ENCODE measurements at regions not wholly inside any gene's neighbourhood (a gene's known extent, or its start where the extent isn't known, plus 50 kb on each side); places are given as distances from the start of the nearest gene placed in this dataset.

GRCh38 chrX:121150217-121150616, 102.8 kb downstream of the GLUD2 start:
- Mint-ChIP-seq H3K36me3 (ENCODE audit: insufficient read depth, unreplicated experiment) (no peaks in the 10 kb centered on the region), H3K4me3 (ENCODE audit: low read depth, unreplicated experiment) (no peak overlapping the region), H3K9me3 (ENCODE audit: low read depth, unreplicated experiment) (peaks cover 2% of the 10 kb centered on the region), H3K27ac (ENCODE audit: unreplicated experiment) (no peak overlapping the region), H3K4me1 (ENCODE audit: low read depth, unreplicated experiment) (no peaks in the 10 kb centered on the region), H3K27me3 (ENCODE audit: unreplicated experiment) (no peaks in the 10 kb centered on the region)
- CTCF ChIA-PET, result no interaction called here
- intact Hi-C loops (cut with micrococcal nuclease; ENCODE audit: unreplicated experiment), result no loop called here
- no peak for TF ChIP-seq CTCF (IDR thresholded peaks at IDR 0.05; ENCODE audit: unreplicated experiment)
- DNase-seq, result no peak
- BruUV-seq (replicated peaks), result no TSS peak

- no peak overlapping the region for H3K27ac Mint-ChIP-seq (ENCODE audit: unreplicated experiment)
- H3K36me3 Mint-ChIP-seq (ENCODE audit: insufficient read depth, unreplicated experiment), result no peaks in the 10 kb centered on the region
- H3K9me3 Mint-ChIP-seq (ENCODE audit: low read depth, unreplicated experiment), result peaks cover 2% of the 10 kb centered on the region
- no peaks in the 10 kb centered on the region for H3K4me1 Mint-ChIP-seq (ENCODE audit: low read depth, unreplicated experiment)
- no peaks in the 10 kb centered on the region for H3K27me3 Mint-ChIP-seq (ENCODE audit: unreplicated experiment)
- DNase-seq, result no peak
- CTCF ChIA-PET, result no interaction called here
- H3K4me3 Mint-ChIP-seq (ENCODE audit: low read depth, unreplicated experiment), result no peak overlapping the region
- TF ChIP-seq CTCF (IDR thresholded peaks at IDR 0.05; ENCODE audit: unreplicated experiment), result no peak
- no TSS peak for BruUV-seq (replicated peaks)
- intact Hi-C loops (cut with micrococcal nuclease; ENCODE audit: unreplicated experiment), result no loop called here
These were observed 103.9 kb downstream of the GLUD2 start for GRCh38 chrX:121151293-121151692.

- CTCF ChIA-PET, result no interaction called here
- no TSS peak for BruUV-seq (replicated peaks)
- Mint-ChIP-seq H3K27ac (ENCODE audit: unreplicated experiment) (no peak overlapping the region), H3K4me1 (ENCODE audit: low read depth, unreplicated experiment) (no peaks in the 10 kb centered on the region), H3K27me3 (ENCODE audit: unreplicated experiment) (no peaks in the 10 kb centered on the region), H3K9me3 (ENCODE audit: low read depth, unreplicated experiment) (peaks cover 2% of the 10 kb centered on the region), H3K36me3 (ENCODE audit: insufficient read depth, unreplicated experiment) (no peaks in the 10 kb centered on the region), H3K4me3 (ENCODE audit: low read depth, unreplicated experiment) (no peak overlapping the region)
- DNase-seq, result no peak
- no peak for TF ChIP-seq CTCF (IDR thresholded peaks at IDR 0.05; ENCODE audit: unreplicated experiment)
- intact Hi-C loops (cut with micrococcal nuclease; ENCODE audit: unreplicated experiment), result no loop called here
These were observed 107.5 kb downstream of the GLUD2 start for GRCh38 chrX:121154858-121155404.

- H3K27me3 Mint-ChIP-seq (ENCODE audit: unreplicated experiment), result no peaks in the 10 kb centered on the region
- CTCF ChIA-PET, result no interaction called here
- H3K4me1 Mint-ChIP-seq (ENCODE audit: low read depth, unreplicated experiment), result no peaks in the 10 kb centered on the region
- TF ChIP-seq CTCF (IDR thresholded peaks at IDR 0.05; ENCODE audit: unreplicated experiment), result no peak
- H3K4me3 Mint-ChIP-seq (ENCODE audit: low read depth, unreplicated experiment), result no peak overlapping the region
- DNase-seq, result no peak
- no peaks in the 10 kb centered on the region for H3K36me3 Mint-ChIP-seq (ENCODE audit: insufficient read depth, unreplicated experiment)
- intact Hi-C loops (cut with micrococcal nuclease; ENCODE audit: unreplicated experiment), result no loop called here
- H3K9me3 Mint-ChIP-seq (ENCODE audit: low read depth, unreplicated experiment), result no peaks in the 10 kb centered on the region
- BruUV-seq (replicated peaks), result no TSS peak
- no peak overlapping the region for H3K27ac Mint-ChIP-seq (ENCODE audit: unreplicated experiment)
These were observed 113.6 kb downstream of the GLUD2 start for GRCh38 chrX:121160987-121161386.
